ENCODE measurements at regions not wholly inside any gene's neighbourhood (a gene's known extent, or its start where the extent isn't known, plus 50 kb on each side); places are given as distances from the start of the nearest gene placed in this dataset.
A peak's percentile ranks its signal among the peaks of the same experiment; 100 is the strongest.
"Not testable (repeated sequence)": the region's sequence is repeated elsewhere in the genome, so short reads cannot be mapped to it uniquely, and the experiment has no call there.

- no peak for DNase-seq (ENCODE audit: low spot score)
Observed at GRCh38 chr18:43797347-43797746, 520.1 kb upstream of the SYT4 start.

- DNase-seq (ENCODE audit: low spot score) = no peak
Observed at GRCh38 chr18:43800584-43800983, 523.3 kb upstream of the SYT4 start.

- DNase-seq (ENCODE audit: low spot score) = no peak
Observed at GRCh38 chr18:43805646-43806194, 528.4 kb upstream of the SYT4 start.

- DNase-seq (ENCODE audit: low spot score) = no peak
Observed at GRCh38 chr18:43812627-43813026, 535.3 kb upstream of the SYT4 start.

- DNase-seq (ENCODE audit: low spot score) = no peak
Observed at GRCh38 chr18:43819397-43819796, 542.1 kb upstream of the SYT4 start.

GRCh38 chr18:43819873-43820272, 542.6 kb upstream of the SYT4 start:
- DNase-seq (ENCODE audit: low spot score) = no peak

GRCh38 chr18:43825768-43826167, 548.5 kb upstream of the SYT4 start:
- no peak for DNase-seq (ENCODE audit: low spot score)

GRCh38 chr18:43826215-43826614, 548.9 kb upstream of the SYT4 start:
- DNase-seq (ENCODE audit: low spot score) = no peak

- DNase-seq (ENCODE audit: low spot score) = no peak
Observed at GRCh38 chr18:43827311-43827710, 550.0 kb upstream of the SYT4 start.

GRCh38 chr18:43830303-43830702, 553.0 kb upstream of the SYT4 start:
- DNase-seq (ENCODE audit: low spot score) = no peak

- DNase-seq (ENCODE audit: low spot score) = no peak
Observed at GRCh38 chr18:43830947-43831346, 553.7 kb upstream of the SYT4 start.

- no peak for DNase-seq (ENCODE audit: low spot score)
Observed at GRCh38 chr18:43846299-43846698, 569.0 kb upstream of the SYT4 start.

- no peak for DNase-seq (ENCODE audit: low spot score)
Observed at GRCh38 chr18:43847164-43848091, 570.1 kb upstream of the SYT4 start.

GRCh38 chr18:43849831-43850230, 572.5 kb upstream of the SYT4 start:
- not testable (repeated sequence) for DNase-seq (ENCODE audit: low spot score)

- no peak for DNase-seq (ENCODE audit: low spot score)
Observed at GRCh38 chr18:43855376-43855775, 578.1 kb upstream of the SYT4 start.

GRCh38 chr18:43863180-43863579, 585.9 kb upstream of the SYT4 start:
- DNase-seq (ENCODE audit: low spot score) = no peak

GRCh38 chr18:43866696-43867095, 589.4 kb upstream of the SYT4 start:
- no peak for DNase-seq (ENCODE audit: low spot score)

GRCh38 chr18:43868497-43868995, 591.3 kb upstream of the SYT4 start:
- DNase-seq (ENCODE audit: low spot score) = no peak

- DNase-seq (ENCODE audit: low spot score) = peak; percentile 0
Observed at GRCh38 chr18:43869451-43870008, 592.2 kb upstream of the SYT4 start.

GRCh38 chr18:43870626-43871025, 593.3 kb upstream of the SYT4 start:
- no peak for DNase-seq (ENCODE audit: low spot score)

- no peak for DNase-seq (ENCODE audit: low spot score)
Observed at GRCh38 chr18:43875511-43875910, 598.2 kb upstream of the SYT4 start.

GRCh38 chr18:43876286-43876685, 599.0 kb upstream of the SYT4 start:
- DNase-seq (ENCODE audit: low spot score) = no peak

- no peak for DNase-seq (ENCODE audit: low spot score)
Observed at GRCh38 chr18:43876748-43877147, 599.5 kb upstream of the SYT4 start.

Data from A172 (cell line).